MM.1S (cell line): ENCODE measurements at regions not wholly inside any gene's neighbourhood (a gene's known extent, or its start where the extent isn't known, plus 50 kb on each side); places are given as distances from the start of the nearest gene placed in this dataset.
"Not testable (repeated sequence)": the region's sequence is repeated elsewhere in the genome, so short reads cannot be mapped to it uniquely, and the experiment has no call there.

Source experiments
- DNase-seq: peaks from one replicate; pipeline ENCODE4 v3.0.0-alpha.2; 2015
- H2AFZ ChIP-seq: fragments of 300-600 bp; sonication (generic); 2 replicates; pipeline ENCODE4 v1.6.0; 2016; ENCODE audit warnings: antibody characterized with exemption, low read length
- H3F3A ChIP-seq: fragments of 300-600 bp; sonication (generic); 2 replicates; pipeline ENCODE4 v1.6.1; 2016; ENCODE audit warnings: mild to moderate bottlenecking, antibody characterized with exemption, low read length, moderate library complexity, mixed read lengths; ENCODE audit not compliant: insufficient read depth
- H3K27ac ChIP-seq: fragments of 300-600 bp; sonication (generic); 2 replicates; pipeline ENCODE4 v1.5.1; 2016; ENCODE audit warnings: mild to moderate bottlenecking, low read length
- H3K27me3 ChIP-seq: fragments of 300-600 bp; sonication (generic); replicated peaks from 2 replicates; pipeline ENCODE4 v1.6.0; 2016; ENCODE audit warnings: low read length; ENCODE audit not compliant: insufficient read depth
- H3K36me3 ChIP-seq: fragments of 300-600 bp; sonication (generic); replicated peaks from 2 replicates; pipeline ENCODE4 v1.6.1; 2016; ENCODE audit warnings: mild to moderate bottlenecking, low read length, mixed read lengths; ENCODE audit not compliant: insufficient read depth
- H3K4me1 ChIP-seq: fragments of 300-600 bp; sonication (generic); 2 replicates; pipeline ENCODE4 v1.6.1; 2016; ENCODE audit warnings: low read length, mixed read lengths
- H3K4me2 ChIP-seq: fragments of 300-600 bp; sonication (generic); 2 replicates; pipeline ENCODE4 v1.6.0; 2016; ENCODE audit warnings: low read depth, low read length
- H3K4me3 ChIP-seq: fragments of 300-600 bp; sonication (generic); 2 replicates; pipeline ENCODE4 v1.5.1; 2016; ENCODE audit warnings: low read length, mixed read lengths
- H3K79me2 ChIP-seq: fragments of 300-600 bp; sonication (generic); 2 replicates; pipeline ENCODE4 v1.6.1; 2016; ENCODE audit warnings: mixed run types, low read length, mixed read lengths
- H3K9ac ChIP-seq: fragments of 300-600 bp; sonication (generic); 2 replicates; pipeline ENCODE4 v1.6.1; 2016; ENCODE audit warnings: low read length, mixed read lengths
- H3K9me2 ChIP-seq: fragments of 300-600 bp; sonication (generic); replicated peaks from 2 replicates; pipeline ENCODE4 v1.6.1; 2016; ENCODE audit warnings: mild to moderate bottlenecking, low read length, mixed read lengths; ENCODE audit not compliant: insufficient read depth
- H3K9me3 ChIP-seq: fragments of 300-600 bp; sonication (generic); replicated peaks from 2 replicates; pipeline ENCODE4 v1.6.1; 2016; ENCODE audit warnings: mild to moderate bottlenecking, low read length, mixed read lengths; ENCODE audit not compliant: insufficient read depth
- H4K20me1 ChIP-seq: fragments of 300-600 bp; sonication (generic); 2 replicates; pipeline ENCODE4 v1.6.1; 2016; ENCODE audit warnings: mild to moderate bottlenecking, low read length, moderate library complexity, mixed read lengths; ENCODE audit not compliant: insufficient read depth
- EZH2 ChIP-seq: fragments of 300-600 bp; sonication (generic); optimal IDR thresholded peaks from 2 replicates; pipeline ENCODE3; 2017; ENCODE audit warnings: low read depth, mild to moderate bottlenecking, antibody characterized with exemption, low read length, mixed read lengths
- EZH2phosphoT487 ChIP-seq: fragments of 300-600 bp; sonication (generic); IDR thresholded peaks from 2 replicates; pipeline ENCODE4 v1.6.1; 2018; ENCODE audit warnings: antibody characterized with exemption, low read length
- TF ChIP-seq, protein P1 (sequence below): fragments of 300-600 bp; sonication (generic); IDR thresholded peaks from 2 replicates; pipeline ENCODE4 v1.5.1; 2016; ENCODE audit warnings: antibody characterized with exemption, low read length, mixed read lengths

DNA sequence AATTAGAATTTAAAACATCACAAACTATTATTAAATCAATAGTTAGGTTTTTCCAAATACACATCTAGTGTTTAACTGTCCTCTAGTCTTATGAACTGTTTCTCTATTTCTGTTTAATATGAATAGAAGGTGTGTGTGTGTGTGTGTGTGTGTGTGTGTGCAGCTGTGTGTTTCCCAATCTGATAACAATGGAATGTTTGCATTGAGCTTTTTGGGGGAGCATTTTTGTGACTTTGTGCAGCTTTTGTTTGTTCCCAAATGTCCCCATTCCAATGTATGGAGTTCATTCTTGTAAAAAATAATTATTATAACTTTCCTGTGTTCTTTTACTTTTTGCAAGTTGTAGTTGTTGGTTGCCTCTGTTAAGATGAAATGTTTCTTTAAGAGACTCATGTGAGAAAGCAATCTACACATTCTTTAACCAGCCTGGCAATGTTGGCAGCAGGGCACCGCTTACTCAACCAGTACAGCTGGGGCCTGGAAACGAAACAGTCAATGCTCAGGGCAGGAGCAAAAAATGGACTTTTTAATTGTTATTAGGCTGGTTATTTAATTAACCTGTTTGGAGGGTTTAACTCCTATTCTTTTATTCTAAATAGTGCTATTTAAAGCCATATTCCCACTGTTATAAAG, 354.3 kb downstream of the SRGAP2C start:
- Histone ChIP-seq H3K9me2 (no peaks in the 10 kb centered on the region), H3K4me2 (no peak overlapping the region), H3K27ac (no peak overlapping the region), H3K36me3 (no peaks in the 10 kb centered on the region), H2AFZ (no peak overlapping the region), H3K4me3 (no peak overlapping the region), H3K4me1 (no peaks in the 10 kb centered on the region), H3K79me2 (no peaks in the 10 kb centered on the region), H3F3A (no peaks in the 10 kb centered on the region), H3K9me3 (no peaks in the 10 kb centered on the region), H3K27me3 (no peaks in the 10 kb centered on the region), H4K20me1 (no peaks in the 10 kb centered on the region), H3K9ac (no peak overlapping the region)
- TF ChIP-seq EZH2 (no peak), EZH2phosphoT487 (no peak)
- TF ChIP-seq, protein P1, sequence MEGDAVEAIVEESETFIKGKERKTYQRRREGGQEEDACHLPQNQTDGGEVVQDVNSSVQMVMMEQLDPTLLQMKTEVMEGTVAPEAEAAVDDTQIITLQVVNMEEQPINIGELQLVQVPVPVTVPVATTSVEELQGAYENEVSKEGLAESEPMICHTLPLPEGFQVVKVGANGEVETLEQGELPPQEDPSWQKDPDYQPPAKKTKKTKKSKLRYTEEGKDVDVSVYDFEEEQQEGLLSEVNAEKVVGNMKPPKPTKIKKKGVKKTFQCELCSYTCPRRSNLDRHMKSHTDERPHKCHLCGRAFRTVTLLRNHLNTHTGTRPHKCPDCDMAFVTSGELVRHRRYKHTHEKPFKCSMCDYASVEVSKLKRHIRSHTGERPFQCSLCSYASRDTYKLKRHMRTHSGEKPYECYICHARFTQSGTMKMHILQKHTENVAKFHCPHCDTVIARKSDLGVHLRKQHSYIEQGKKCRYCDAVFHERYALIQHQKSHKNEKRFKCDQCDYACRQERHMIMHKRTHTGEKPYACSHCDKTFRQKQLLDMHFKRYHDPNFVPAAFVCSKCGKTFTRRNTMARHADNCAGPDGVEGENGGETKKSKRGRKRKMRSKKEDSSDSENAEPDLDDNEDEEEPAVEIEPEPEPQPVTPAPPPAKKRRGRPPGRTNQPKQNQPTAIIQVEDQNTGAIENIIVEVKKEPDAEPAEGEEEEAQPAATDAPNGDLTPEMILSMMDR, result no peak
- DNase-seq, result no peak

DNA sequence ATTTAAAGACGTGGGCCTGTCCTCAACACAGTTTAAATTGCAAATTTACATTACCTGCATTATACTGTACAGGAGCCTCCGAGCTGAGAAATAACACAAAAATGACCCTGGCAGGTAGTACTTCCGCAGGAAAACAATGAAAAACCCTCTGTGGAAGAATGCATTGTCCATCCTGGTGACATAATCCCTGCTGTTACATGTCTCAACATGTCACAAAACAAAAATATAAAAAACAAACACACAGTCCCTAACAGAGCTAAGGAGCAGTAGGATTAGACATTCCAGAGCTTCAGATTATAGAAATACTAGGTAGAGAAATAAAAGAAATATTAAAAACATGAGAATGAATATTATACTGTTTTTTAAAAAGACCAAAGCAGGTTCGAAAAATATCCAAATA, 359.2 kb downstream of the SRGAP2C start:
- not testable (repeated sequence) for H3K9me2 ChIP-seq, H4K20me1 ChIP-seq, H2AFZ ChIP-seq, H3K79me2 ChIP-seq, H3K27ac ChIP-seq, H3K9me3 ChIP-seq, H3K4me2 ChIP-seq, DNase-seq, H3K36me3 ChIP-seq, H3K27me3 ChIP-seq, H3K4me1 ChIP-seq, H3K4me3 ChIP-seq, H3K9ac ChIP-seq, H3F3A ChIP-seq

DNA sequence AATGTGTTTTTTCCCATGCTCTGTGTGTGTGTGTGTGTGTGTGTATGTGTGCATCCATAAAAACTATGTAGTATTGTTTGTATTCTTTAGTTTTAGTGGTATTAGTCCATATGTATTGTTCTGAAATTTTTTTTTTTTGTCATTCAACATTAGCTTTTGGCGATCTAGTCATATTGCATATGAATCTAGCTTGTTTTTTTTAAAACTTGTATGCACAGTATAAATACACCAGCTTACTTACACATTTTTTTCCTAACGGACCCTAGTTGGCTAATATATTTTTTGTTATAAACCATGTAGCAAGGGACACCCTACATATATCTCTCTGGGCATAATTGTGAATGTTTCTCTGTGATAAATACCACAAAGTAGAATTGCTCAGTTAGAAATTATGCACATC, 359.7 kb downstream of the SRGAP2C start:
- Histone ChIP-seq H3K9me3 (no peaks in the 10 kb centered on the region), H3K4me1 (no peaks in the 10 kb centered on the region), H3K79me2 (no peaks in the 10 kb centered on the region), H3F3A (no peaks in the 10 kb centered on the region), H3K36me3 (no peaks in the 10 kb centered on the region), H3K27ac (no peak overlapping the region), H3K9me2 (no peaks in the 10 kb centered on the region), H3K9ac (no peak overlapping the region), H3K4me2 (no peak overlapping the region), H2AFZ (no peak overlapping the region), H3K27me3 (no peaks in the 10 kb centered on the region), H3K4me3 (no peak overlapping the region), H4K20me1 (no peaks in the 10 kb centered on the region)
- no peak for DNase-seq
- TF ChIP-seq EZH2phosphoT487 (no peak), EZH2 (no peak)
- TF ChIP-seq, protein P1, result no peak

DNA sequence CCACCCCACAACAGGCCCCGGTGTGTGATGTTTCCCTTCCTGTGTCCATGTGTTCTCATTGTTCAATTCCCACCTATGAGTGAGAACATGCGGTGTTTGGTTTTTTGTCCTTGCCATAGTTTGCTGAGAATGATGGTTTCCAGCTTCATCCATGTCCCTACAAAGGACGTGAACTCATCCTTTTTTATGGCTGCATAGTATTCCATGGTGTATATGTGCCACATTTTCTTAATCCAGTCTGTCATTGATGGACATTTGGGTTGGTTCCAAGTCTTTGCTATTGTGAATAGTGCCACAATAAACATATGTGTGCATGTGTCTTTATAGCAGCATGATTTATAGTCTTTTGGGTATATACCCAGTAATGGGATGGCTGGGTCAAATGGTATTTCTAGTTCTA, 361.1 kb downstream of the SRGAP2C start:
- not testable (repeated sequence) for H3K4me3 ChIP-seq, H3K9me3 ChIP-seq, H4K20me1 ChIP-seq, H3K27me3 ChIP-seq, H3K36me3 ChIP-seq, H3K27ac ChIP-seq, H2AFZ ChIP-seq, DNase-seq, H3F3A ChIP-seq, H3K79me2 ChIP-seq, H3K9me2 ChIP-seq, H3K4me1 ChIP-seq, H3K4me2 ChIP-seq, H3K9ac ChIP-seq
